Epithelial cell of esophagus (primary cell): ENCODE measurements at regions not wholly inside any gene's neighbourhood (a gene's known extent, or its start where the extent isn't known, plus 50 kb on each side); places are given as distances from the start of the nearest gene placed in this dataset.

Source experiments
- DNase-seq: peaks from one replicate; pipeline ENCODE4 v3.0.0; 2010; ENCODE audit warnings: low read depth
- H3K4me3 ChIP-seq: 2 replicates; pipeline ENCODE4 v1.5.1; 2011; ENCODE audit warnings: mild to moderate bottlenecking, low read length, control low read depth
- TF ChIP-seq, protein P1 (sequence below): IDR thresholded peaks from 2 replicates; pipeline ENCODE4 v1.5.1; 2011; ENCODE audit warnings: low read depth, mild to moderate bottlenecking, low read length, control low read depth, inconsistent platforms; ENCODE audit not compliant: insufficient read depth; ENCODE audit errors: missing control alignments

DNA sequence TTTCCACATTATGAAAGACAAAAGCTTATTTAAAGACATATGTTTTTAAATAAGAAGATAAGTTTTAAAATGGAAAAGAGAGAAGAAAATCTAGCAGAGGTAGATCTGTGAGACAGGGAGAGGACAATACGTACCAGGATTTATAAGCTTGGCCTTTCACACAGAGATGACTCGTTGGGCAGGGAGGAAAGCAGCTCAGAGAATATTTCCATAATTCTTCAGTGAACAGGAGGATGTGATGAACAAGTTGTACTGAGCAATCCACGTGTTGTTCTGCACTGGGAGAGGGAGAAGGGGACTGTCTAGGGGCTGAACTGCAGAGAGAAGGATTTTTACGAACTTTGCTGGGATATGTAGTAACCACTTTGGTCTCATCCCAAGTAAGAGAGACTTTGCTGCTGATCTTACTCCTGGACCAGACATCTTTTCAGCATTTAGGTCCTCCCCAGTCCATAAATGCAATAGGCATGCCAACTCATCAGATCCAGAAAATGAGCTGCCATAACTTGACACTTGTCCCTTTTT, 162.5 kb upstream of the SETBP1 start:
- TF ChIP-seq, protein P1, sequence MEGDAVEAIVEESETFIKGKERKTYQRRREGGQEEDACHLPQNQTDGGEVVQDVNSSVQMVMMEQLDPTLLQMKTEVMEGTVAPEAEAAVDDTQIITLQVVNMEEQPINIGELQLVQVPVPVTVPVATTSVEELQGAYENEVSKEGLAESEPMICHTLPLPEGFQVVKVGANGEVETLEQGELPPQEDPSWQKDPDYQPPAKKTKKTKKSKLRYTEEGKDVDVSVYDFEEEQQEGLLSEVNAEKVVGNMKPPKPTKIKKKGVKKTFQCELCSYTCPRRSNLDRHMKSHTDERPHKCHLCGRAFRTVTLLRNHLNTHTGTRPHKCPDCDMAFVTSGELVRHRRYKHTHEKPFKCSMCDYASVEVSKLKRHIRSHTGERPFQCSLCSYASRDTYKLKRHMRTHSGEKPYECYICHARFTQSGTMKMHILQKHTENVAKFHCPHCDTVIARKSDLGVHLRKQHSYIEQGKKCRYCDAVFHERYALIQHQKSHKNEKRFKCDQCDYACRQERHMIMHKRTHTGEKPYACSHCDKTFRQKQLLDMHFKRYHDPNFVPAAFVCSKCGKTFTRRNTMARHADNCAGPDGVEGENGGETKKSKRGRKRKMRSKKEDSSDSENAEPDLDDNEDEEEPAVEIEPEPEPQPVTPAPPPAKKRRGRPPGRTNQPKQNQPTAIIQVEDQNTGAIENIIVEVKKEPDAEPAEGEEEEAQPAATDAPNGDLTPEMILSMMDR = no peak
- peak; percentile 47 for DNase-seq
- H3K4me3 ChIP-seq = no peak overlapping the region

DNA sequence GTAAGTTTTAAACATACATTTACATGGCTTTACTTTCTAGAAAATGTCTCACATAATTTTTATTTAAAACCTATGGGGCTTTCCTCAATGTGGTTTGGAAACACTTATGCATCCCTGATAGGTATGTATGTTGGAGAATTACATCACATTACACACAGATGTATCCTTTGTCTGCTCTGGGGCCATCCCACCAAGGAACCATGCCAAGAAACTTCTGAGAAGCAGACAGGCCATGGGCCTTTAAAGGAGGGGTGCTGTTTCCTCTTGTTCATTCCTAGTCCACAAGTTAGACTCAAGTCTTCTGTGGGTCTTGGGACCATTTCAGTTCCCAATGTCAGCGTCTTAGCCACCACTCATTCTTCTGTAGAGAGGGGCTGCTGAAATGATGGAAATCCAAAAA, 162.0 kb upstream of the SETBP1 start:
- TF ChIP-seq, protein P1 = no peak
- H3K4me3 ChIP-seq = no peak overlapping the region
- DNase-seq = peak; percentile 27

DNA sequence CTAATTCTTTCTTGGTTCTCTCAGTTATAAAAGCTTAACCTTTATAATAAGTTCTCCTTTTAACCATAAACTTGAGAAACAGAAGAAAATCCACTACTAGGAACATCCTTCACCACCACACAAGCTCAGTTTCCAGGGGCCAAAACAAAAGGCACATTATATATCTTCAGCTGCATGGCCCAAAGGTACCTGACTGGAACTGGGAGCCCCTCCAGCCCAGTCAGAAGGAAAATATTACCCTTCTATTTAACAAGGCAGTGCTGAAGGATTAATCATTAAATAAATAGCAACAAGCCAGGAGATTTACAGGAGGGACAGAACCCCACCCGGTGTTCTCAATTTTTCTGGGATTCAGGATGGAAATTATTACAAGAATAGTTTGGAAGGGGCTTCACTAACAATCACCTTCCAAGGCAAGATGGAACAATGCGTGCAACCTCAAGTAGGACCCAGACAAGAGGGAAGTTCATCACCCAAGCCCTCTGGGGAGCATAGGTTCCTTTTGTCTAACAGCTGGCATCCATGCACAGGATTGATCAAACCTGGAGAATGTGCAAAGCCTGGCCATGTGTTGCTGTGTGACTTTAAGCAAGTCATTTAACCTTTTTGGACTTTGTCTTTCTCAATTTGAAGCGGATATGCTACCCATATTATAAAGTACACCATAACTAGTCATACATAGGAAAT, 159.6 kb upstream of the SETBP1 start:
- TF ChIP-seq, protein P1 = no peak
- DNase-seq = peak; percentile 40
- no peak overlapping the region for H3K4me3 ChIP-seq

DNA sequence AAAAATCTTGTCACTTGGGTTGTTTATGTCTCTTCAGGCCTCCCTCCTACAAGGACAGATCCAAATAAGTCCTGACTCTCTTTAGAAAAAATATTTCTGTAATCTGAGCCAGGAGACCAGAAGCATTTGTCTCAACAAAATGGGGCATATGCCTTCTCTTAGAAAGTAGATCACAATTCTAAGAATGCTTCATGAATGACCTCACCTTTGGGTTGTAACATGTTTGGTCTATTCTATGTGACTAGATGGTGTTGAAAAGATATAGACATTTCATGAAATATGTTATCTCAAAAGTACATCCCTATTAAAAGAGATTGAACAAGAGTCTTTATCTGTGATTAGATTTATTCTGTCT, 159.0 kb upstream of the SETBP1 start:
- TF ChIP-seq, protein P1 = no peak
- H3K4me3 ChIP-seq = no peak overlapping the region
- peak; percentile 74 for DNase-seq

DNA sequence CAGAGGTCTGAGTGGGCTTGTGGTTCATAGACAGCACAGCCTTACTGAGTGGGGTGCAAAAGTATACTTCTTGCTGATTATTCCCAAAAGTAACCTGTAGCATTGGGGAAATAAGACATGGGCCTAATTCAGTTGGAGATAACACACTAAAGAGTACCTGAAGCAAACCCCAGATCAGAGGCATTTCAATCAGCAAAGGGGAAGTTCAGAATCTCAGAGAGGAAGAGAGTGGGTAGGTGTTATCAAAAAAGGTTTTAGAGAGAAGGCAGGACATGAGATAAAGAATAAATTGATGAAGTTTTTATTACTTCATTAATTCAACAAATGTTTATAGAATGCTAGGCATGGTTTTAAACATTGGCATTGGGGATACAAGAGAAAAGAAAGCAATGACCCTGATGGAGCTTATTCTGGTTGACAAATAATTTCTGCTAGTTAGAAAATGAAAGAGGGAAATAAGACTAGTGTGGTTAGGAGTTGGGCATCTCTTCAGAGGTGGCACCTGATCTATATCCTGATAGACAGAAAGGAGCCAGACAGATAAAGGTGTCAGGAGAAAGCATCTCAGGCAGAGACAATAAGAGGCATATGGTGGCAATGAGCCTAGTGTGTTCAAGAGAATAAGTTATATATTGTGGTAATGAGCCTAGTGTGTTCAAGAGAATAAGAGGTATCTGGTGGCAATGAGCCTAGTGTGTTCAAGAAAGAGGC, 153.8 kb upstream of the SETBP1 start:
- TF ChIP-seq, protein P1 = no peak
- H3K4me3 ChIP-seq = no peak overlapping the region
- no peak for DNase-seq

DNA sequence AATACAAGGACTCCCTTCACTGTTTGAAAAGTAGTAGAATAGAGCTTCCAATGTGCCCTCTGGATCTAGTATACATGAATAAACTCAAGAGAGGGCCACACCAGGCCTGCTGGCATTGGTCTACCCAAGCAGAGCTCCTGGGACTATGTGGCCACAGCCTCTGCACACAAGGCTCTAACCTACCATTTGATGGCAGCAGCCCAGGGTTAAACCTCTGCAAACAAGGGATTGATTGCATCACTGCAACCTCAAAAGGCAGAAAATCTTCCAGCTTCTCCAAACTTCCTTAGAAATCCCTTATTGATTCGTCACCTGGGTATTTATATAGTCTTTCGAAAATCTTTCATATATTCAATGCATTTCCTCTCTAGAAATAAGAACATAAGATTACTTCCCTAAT, 147.6 kb upstream of the SETBP1 start:
- no peak overlapping the region for H3K4me3 ChIP-seq
- no peak for DNase-seq
- TF ChIP-seq, protein P1 = no peak
